ENCODE measurements at regions not wholly inside any gene's neighbourhood (a gene's known extent, or its start where the extent isn't known, plus 50 kb on each side); places are given as distances from the start of the nearest gene placed in this dataset.

GRCh38 chr18:60050821-60051220, 151.0 kb downstream of the PMAIP1 start:
- no peak for TF ChIP-seq CTCF (conservative IDR thresholded peaks at IDR 0.05 in 1 of 2, IDR thresholded peaks at IDR 0.05 in 1 of 2; ENCODE audit: low read depth in 1 of 2, low read length in 2 of 2)
- no peak for TF ChIP-seq EZH2 (IDR thresholded peaks at IDR 0.05; ENCODE audit: low read length, missing control alignments)
